ENCODE measurements at regions not wholly inside any gene's neighbourhood (a gene's known extent, or its start where the extent isn't known, plus 50 kb on each side); places are given as distances from the start of the nearest gene placed in this dataset.

GRCh38 chr2:49371128-49371701 is 216.9 kb upstream of the FSHR start:
- TF ChIP-seq, protein P1, sequence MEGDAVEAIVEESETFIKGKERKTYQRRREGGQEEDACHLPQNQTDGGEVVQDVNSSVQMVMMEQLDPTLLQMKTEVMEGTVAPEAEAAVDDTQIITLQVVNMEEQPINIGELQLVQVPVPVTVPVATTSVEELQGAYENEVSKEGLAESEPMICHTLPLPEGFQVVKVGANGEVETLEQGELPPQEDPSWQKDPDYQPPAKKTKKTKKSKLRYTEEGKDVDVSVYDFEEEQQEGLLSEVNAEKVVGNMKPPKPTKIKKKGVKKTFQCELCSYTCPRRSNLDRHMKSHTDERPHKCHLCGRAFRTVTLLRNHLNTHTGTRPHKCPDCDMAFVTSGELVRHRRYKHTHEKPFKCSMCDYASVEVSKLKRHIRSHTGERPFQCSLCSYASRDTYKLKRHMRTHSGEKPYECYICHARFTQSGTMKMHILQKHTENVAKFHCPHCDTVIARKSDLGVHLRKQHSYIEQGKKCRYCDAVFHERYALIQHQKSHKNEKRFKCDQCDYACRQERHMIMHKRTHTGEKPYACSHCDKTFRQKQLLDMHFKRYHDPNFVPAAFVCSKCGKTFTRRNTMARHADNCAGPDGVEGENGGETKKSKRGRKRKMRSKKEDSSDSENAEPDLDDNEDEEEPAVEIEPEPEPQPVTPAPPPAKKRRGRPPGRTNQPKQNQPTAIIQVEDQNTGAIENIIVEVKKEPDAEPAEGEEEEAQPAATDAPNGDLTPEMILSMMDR (IDR thresholded peaks at IDR 0.05; ENCODE audit: low read length) = no peak
- TF ChIP-seq EZH2 (IDR thresholded peaks at IDR 0.05; ENCODE audit: borderline replicate concordance, low read length) = no peak

All from OCI-LY1 (cell line).